HG03175 (cell line): ENCODE measurements at regions not wholly inside any gene's neighbourhood (a gene's known extent, or its start where the extent isn't known, plus 50 kb on each side); places are given as distances from the start of the nearest gene placed in this dataset.
"Not testable (repeated sequence)": the region's sequence is repeated elsewhere in the genome, so short reads cannot be mapped to it uniquely, and the experiment has no call there.

Source experiments
- ATAC-seq: cut with Tn5 transposase; IDR thresholded peaks from one replicate; pipeline ENCODE4 v1.9.1; 2021; ENCODE audit warnings: mild to moderate bottlenecking, moderate library complexity; ENCODE audit not compliant: unreplicated experiment

DNA sequence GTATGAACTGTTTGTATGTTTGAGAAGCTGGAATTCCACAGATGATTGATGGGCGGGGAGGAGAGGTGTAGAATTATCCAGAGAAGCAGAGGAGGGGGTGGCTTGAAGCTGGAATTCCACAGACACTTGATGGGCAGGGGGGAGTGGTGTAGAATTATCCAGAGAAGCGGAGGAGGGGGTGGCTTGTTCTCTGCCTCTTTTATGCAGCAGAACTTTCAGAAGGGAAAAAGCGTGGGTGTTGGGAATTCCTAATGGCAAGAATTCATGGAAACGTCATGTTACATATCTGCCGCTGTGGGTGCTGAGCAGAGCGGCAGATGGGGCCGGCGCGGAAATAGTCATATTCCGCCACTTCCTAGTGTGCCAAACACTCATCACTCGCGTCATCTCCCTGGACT is 167.9 kb upstream of the KCNG1 start:
- no peak for ATAC-seq

DNA sequence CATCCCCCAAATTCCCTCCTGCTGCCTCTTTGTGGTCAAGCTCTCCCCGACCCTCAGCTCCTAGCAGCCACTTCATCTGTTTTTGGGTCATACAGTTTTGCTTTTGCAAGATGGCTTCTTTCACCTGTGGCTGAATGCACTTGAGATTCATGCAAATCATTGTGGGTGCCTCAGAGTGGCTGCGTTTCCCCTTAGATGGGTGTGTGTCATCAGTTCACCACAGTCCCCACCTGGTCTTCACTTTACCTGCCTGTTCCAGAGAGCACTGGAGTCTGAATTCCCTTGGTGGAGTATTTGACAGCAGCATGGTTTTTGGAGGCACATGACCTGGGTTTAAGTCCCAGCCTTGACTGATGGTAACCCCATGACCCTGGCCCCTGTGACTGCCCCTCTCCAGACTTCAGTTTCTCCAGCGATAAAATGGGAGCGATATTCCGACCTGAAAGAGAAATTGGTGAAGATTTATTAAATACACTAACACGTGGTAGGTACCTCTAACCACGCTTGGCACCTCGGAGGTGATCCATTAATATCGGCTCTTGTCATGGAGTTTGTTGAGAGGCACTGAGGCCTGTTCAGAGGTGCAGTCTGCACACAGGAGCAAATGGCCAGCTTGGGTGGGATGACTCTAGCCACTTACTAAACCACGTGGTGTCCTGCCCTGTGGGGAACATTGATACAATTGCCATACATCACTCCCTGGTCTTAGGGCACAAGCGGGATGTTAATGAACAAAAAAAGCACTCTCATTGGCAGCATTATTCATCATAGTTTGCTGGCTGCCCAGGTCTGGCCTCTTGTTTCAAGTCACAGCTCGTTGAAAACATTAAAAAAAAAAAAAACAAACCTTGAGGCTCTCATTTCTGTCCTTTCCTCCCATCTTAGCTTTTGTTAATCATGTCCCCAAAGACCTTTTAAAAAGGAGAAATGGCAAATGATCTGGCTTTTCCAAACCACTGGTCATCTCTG is 167.2 kb upstream of the KCNG1 start:
- ATAC-seq: no peak

DNA sequence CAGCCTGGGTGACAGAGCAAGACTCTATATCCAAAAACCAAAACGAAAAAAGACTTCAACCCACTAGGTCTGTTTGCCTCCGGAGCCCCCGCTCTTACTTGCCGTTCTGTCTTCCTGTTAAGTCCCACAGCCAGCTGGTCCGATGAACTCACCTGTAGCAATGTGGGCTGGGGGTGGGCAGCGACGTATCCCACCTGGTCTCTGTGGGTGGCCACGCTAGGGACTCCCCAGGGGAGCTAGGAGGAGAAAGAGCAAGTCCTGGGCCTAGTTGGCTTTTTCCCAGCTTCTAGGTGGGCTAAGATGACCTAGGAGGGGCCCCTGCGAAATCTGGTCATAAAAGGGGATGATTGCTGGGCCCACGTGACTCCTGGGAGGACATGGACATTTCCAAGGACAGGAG is 166.0 kb upstream of the KCNG1 start:
- ATAC-seq: no peak

DNA sequence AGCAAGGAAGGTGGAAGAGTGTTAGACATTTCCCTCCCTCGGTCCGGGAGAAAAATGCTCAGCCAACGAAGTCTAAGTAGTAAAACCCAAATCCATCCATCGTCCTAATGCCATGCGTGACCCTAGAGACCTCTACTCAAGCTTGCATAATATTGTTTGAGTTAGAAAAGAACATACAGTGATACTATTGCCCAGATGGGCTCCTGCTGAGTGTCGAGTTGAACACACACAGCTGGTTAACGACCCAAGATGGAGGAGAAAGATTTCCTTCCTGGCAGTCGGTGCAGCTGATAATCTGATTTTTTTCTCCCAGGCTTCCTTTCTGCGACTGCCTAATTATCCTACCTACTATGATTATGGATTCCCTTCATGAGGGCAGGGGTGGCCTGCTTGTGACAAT is 164.4 kb upstream of the KCNG1 start:
- ATAC-seq: no peak

DNA sequence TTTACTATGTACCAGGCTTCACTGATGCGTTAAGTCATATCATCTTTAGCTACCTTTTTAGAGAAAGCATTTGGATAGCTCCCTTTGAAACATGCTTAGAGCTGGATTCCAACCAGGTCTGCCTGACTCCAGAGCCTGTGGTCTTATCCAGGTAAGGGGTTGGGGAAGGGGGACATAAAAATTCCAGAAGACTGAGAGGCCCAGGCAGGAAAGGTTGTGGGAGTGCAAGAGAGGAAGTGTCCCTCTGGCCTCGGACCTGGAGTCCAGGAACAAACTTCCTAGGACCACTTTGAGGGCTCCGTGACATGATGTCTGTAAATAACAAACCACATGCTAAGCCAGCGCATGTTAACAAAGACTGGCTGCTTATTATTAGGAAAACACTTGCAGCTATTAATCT is 163.0 kb upstream of the KCNG1 start:
- no peak for ATAC-seq

DNA sequence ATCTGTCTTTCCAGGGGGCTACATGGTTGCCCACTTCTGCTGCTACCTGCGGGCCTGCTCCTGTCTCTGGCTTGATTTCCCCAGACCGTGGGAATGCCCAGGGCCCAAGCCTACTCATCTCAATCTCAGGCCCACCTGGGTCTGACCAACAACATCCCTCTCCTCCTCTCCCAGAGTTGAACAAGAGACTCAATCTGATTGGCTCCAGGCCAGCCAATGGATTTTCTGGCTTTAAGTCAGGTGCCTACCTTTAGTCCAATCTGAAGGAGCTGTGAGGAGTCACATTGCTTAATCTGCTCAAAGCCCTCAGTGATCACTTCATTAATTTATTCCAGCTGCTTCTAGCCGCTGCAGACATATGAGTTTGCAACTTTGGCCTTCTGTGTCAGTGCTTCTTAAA is 162.4 kb upstream of the KCNG1 start:
- no peak for ATAC-seq

DNA sequence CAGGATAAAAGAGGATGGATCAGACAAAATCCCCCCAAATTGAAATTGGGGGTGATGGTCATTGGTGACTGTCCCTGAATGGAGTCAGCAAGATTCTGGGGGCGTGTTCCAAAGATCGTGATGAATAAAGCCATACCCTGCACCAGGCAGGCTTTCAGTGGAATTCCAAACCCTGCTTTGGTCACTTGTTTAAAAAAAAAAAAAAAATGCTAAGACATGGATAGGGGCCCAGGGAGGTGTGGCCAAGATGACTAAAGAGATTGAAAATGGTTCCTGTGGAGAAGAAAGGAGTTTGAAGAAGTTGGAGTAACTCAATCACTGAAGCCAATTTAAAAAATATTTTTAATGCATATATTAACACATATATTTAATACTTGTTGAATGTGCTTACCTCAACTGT is 161.4 kb upstream of the KCNG1 start:
- ATAC-seq: no peak

DNA sequence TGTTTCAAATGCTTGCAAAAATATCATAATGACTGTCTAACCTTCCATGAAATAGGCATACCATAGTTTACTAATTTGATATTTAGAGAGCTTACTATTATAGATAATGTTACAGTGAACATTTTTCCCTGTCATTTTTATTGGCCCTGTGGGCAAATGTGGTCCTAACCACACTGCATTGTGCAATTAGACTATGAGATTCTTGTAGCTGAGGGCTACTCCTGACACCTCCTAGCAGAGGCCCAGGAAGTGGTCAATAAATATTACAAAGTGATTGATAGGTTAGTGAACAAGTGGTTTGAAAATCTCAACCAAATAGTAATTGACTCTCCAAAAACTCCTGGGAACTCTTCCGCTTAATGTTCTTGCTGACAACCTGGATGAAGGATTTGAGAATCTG is 160.5 kb upstream of the KCNG1 start:
- ATAC-seq: no peak

DNA sequence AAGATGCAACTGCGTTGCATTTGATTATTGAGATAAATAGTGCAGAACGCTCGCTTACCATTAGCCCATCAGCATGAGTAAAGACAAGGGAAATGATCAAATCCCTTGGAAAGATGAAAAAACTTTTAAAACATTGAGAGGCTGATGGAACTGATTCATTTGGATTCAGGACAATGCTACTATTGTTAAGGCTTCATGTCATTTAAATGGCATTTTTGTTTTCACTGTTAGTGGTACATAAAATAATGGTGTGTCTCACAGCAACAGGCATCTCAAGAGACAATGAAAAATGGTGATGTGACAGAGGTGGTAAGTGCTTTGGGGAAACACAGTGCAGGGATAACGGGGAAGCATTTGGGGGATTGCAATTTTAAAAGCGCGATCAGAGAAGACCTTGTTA is 159.7 kb upstream of the KCNG1 start:
- no peak for ATAC-seq

DNA sequence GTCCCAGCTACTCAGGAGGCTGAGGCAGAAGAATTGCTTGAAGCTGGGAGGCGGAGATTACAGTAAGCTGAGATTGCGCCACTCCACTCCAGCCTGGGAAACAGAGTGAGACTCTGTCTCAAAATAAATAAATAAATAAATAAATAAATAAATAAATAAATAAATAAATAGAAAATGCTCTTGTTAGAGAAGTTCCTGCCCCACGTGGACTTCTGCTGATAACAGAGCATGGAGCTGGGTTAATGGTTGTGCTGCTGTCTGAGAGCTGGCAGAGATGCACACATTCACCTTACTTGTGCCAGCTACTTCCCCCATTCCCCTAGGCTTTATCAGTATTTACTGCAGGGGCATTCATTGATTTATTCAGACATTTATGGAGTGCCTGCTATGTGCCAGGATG is 155.2 kb upstream of the KCNG1 start:
- no peak for ATAC-seq

DNA sequence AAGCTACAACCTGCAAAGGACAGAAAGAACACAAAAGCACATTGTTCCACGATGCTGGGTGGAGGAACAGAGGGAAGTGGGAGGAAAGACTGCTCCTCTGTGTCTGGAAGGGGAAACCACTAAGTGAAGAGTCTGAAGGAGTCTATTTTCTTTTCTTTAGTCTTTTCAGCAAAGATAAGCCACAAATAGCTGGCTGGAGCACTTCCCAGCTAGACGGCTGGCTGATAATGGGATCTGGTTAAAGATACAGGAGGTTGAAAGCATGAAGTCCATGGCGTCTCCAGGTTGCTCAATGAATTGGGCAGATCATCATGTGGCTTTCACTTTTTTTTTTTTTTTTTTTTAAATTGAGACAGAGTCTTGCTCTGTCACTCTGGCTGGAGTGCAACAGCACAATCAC is 154.0 kb upstream of the KCNG1 start:
- ATAC-seq: no peak

DNA sequence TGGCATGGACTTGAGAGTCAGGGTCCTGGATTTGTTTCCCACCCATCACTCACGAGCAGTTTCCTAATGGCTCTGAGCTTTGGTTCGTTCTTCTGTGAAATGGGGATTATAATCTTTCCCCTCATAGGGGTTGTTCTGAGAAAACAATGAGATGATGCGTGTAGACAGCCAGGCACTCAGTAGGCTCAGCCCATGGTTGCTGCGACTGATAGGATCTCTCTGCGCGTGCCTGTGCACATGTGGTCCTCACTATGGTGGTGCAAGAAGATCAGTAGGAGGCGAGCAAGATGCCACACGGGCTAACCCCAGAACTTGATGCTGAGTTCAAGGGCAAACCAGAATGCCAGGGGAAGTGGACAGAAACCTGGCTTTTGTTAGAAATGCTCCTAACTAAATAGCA is 153.5 kb upstream of the KCNG1 start:
- ATAC-seq: no peak

DNA sequence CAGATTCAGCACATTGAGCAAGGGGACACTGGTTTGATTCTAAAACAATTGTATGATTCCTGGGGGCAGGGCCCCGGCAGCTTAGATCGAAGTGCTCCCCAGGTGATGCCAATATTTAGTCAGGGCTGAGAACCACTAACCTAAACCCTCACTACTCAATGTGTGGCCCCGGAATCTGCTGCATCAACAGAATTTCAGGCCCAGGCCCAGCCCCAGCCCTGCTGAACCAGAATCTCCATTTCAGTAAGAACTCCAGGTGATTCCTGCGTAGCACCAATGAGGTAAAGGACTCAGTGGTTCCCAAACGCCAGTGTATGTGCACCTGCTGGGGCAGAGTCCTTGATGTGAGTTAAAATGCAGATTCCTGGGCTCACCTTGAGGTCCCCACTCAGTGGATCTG is 152.8 kb upstream of the KCNG1 start:
- ATAC-seq: no peak

DNA sequence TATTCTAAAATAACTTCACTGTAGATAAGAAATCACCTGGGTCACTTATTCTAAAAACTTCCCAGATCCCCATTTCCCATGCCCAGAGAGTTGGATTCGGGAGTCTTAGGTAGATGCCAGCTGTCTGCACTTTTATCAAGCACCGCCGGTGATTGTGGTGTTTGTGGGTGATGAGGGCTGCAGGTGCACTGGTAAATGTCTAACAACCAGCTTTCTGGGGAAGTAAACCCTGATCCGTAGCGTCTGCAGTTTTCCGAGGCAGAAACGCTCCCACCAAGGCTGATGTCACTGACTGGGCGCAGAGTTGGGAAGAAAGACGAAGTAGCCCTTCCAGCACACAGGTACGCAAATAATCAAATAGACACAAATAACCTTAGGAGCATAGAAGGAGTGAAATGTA is 152.2 kb upstream of the KCNG1 start:
- no peak for ATAC-seq

DNA sequence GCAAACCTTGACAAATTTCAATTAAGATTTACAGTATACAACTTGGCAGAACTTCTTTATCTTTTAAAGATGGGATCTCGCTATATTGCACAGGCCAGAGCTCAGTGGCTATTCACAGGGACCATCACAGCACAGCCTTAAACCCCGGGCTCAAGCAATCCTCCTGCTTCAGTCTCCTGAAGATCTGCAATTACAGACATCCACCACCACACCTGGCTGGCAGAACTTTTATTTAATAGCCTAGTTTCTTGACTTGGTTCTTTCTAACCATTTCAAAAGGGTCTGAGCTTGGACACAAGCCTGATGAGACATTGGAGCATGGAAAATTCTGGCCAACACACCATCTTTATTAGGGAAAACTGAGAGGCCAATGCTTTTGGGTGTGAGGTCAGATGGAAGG is 151.6 kb upstream of the KCNG1 start:
- ATAC-seq: no peak

DNA sequence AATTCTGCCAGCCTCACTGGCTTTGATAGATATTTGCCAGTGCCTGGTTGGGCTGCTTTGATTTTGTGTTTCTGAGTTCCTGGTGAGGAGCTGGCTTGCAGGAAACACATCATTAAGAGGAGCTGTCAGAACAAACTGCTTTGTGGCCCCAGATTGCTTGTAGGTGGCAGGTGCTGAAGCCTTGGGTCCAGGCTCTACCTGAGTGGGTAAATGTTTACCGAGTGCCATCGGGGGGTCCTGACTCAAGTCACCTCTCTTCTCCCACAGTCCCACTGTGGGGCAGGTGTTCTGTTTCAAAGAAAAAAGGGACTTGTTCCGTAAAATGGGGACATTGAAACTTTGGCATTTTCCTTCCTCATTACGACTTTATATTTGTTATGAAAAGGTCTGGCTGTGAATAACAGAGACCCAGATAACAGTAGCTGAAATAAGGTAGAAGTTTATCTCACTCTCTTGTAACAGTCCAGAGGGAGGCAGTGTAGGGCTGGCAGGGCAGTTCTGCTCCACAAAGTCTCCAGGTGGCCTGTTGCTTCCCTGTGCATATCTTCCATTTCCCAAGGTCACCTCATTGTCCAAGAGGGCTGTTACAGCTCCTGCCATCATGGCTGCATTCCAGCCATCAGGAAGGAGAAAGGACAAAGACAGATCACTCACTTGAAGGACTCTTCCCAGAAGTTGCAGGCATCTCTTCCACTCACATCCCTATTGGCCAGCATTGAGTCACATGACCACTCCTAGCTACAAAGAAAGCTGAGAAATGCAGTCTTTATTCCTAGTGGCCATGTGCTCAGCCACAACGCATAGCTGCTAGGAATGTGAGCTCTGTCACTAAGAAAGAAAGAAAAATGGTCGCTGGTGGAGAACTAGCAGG is 149.9 kb upstream of the KCNG1 start:
- ATAC-seq: no peak

DNA sequence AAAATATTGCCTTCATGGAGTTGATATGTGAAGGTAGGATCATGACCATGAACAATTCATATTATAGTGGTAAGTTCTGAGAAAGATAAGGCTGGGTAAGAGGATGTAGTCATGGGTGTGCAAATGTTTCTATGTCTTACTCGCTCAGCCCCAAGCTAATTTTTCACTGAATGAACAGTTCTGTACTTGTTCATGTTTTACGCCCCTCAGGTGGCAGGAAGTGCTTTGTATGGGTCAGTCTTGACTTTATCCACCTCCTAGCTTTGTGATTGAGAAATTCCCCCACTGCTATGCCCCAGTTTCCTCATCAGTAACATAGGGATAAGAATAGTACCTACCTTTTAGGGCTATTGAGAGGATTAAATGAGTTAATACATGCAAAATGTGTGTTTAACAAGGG is 148.2 kb upstream of the KCNG1 start:
- no peak for ATAC-seq

DNA sequence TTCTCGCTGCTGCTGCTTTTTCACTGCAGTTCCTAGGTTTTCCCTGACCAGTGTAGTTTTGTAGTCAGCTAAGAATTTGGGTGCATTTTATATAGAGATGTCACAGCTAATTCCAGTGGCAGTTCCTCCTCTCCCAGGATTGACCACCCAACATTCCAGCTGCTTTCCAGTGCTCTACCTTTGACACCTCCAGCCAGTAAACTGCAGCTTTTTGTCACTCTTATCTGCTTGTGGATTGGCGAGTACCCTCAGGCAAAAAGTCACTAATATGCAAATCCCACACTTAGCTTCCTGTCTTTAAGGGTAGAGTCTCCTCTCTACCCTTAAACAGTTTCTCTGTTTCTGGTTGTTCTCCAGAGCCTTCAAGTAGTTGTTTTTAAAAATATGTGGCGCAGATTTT is 146.9 kb upstream of the KCNG1 start:
- ATAC-seq: no peak

DNA sequence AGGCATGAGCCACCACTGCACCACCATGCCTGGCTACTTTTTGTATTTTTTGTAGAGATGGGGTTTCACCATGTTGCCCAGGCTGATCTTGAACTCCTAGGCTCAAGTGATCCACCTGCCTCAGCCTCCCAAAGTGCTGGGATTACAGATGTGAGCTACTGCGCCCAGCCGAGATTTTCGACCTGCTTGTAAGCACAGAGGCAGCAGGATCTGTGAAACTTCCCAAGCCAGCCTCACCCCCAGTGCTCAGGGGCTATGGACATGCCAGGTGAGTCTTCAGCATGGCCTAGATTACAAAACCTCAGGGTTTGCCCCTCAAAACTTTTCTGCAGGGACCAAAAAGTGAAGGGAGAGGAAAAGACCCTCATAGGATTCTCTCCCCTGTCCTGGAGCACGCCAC is 145.0 kb upstream of the KCNG1 start:
- ATAC-seq: not testable (repeated sequence)

DNA sequence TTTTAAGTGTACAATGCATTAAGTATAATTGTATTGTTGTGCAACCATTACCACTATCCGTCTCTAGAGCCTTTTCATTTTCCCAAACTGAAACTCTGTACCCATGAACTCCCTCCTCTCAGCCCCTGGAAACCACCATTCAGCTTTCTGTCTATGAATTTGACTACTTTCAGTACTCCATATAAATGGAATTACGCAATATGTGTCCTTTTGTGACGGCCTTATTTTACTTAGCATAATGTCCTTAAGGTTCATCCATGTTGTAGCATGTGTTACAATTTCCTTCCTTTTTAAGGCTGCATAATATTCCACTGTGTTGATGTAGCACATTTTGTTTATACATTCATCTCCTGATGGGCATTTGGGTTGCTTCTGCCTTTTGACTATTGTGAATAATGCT is 143.6 kb upstream of the KCNG1 start:
- no peak for ATAC-seq

DNA sequence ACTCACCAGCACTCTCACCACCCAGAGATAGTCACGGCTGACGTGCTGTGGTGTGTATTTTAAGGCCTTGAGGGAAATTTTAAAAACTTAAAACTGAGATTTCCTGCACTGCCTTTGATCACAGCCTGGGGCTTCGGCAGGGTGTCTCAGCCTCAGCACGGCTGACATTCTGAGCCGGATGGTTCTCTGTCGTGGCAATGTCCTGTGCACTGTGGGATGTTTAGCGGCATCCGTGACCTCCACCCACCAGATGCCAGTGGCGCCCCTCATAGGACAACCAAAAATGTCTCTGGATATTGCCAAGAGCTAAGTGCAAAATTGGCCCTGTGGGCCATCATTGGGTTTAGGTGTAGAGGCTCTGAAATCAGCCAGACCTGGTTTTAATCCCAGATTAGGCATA is 142.2 kb upstream of the KCNG1 start:
- ATAC-seq: no peak

DNA sequence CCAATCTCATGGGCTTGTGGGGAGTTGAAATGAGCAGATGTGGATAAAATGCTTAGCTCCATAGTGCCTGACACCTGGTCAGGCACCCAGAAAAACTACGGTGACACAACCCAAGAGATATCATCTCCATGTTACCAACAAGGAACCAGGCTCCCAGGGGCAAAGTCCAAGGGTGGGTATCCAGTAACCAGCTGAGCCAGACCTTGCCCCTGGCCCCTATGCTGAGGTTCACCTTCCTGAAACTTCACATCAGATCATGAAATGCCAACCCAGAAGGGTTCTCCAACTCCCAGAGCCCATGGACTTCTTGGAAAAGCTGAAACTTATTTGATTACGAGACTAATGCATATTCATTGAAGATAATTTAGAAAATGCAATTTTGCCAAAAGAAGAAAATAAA is 141.8 kb upstream of the KCNG1 start:
- no peak for ATAC-seq
